T-cell (primary cell): ENCODE measurements at regions not wholly inside any gene's neighbourhood (a gene's known extent, or its start where the extent isn't known, plus 50 kb on each side); places are given as distances from the start of the nearest gene placed in this dataset.

Experiments
- ATAC-seq, 4 experiments: fragments of 200-7000 bp in 3 of 4; fragments of 150-1000 bp in 1 of 4; cut with Tn5 transposase; replicated peaks in 1 of 4; 1 replicate in 3 of 4; 2 replicates in 1 of 4; pipeline ENCODE4 v1.10.0; 2021; ENCODE audit warnings: moderate library complexity in 3 of 4, mild to moderate bottlenecking in 2 of 4, moderate number of reproducible peaks in 1 of 4
- CTCF ChIA-PET, 2 donors: fragments of 300-600 bp; sonication (Branson Sonifier 250); formaldehyde crosslinking; loops; one replicate each; lab custom pipeline; 2022; ENCODE audit warnings: antibody characterized with exemption in 2 of 2; lab: Charles Lee
- POLR2A ChIA-PET, 2 donors: fragments of 300-600 bp; sonication (Branson Sonifier 250); formaldehyde crosslinking; loops; one replicate each; lab custom pipeline; 2022; ENCODE audit warnings: antibody characterized with exemption in 2 of 2; lab: Charles Lee
- DNase-seq, 35 experiments: peaks; one replicate each; pipeline versions ENCODE4 v3.0.0 to v3.0.0-alpha.2; 2013 to 2023
- H3K27ac ChIP-seq: one replicate; pipeline ENCODE4 v1.5.1; 2013; ENCODE audit warnings: low read length
- H3K27me3 ChIP-seq, 2 experiments: replicated peaks in 1 of 2; 1 replicate in 1 of 2; 2 replicates in 1 of 2; pipeline versions ENCODE4 v1.6.1 to v1.7.0; 2013; ENCODE audit warnings: low read length in 1 of 2, mixed read lengths in 1 of 2; ENCODE audit not compliant: control insufficient read depth in 2 of 2, insufficient read depth in 2 of 2; ENCODE audit errors: extremely low read depth in 1 of 2
- H3K36me3 ChIP-seq, 2 donors: 1 replicate in 1 of 2; 2 replicates in 1 of 2; pipeline versions ENCODE4 v1.6.1 to v1.7.0; 2013; ENCODE audit warnings: low read length in 1 of 2; ENCODE audit not compliant: control insufficient read depth in 2 of 2, insufficient read depth in 1 of 2; ENCODE audit errors: extremely low read depth in 1 of 2
- H3K4me1 ChIP-seq, 2 experiments: 1 replicate in 1 of 2; 2 replicates in 1 of 2; pipeline versions ENCODE4 v1.6.1 to v1.7.0; 2013; ENCODE audit warnings: low read length in 2 of 2, mixed read lengths in 1 of 2; ENCODE audit not compliant: insufficient read depth in 2 of 2, control insufficient read depth in 1 of 2; ENCODE audit errors: extremely low read depth in 1 of 2
- H3K4me3 ChIP-seq, 2 donors: 1 replicate in 1 of 2; 2 replicates in 1 of 2; pipeline versions ENCODE4 v1.5.1 to v1.7.0; 2013; ENCODE audit warnings: mild to moderate bottlenecking in 2 of 2, low read length in 1 of 2, moderate library complexity in 1 of 2; ENCODE audit not compliant: control insufficient read depth in 1 of 2; ENCODE audit errors: extremely low read depth in 1 of 2
- H3K9me3 ChIP-seq: 2 replicates; pipeline ENCODE4 v1.7.0; 2013
- H3K27ac Mint-ChIP-seq, 2 donors: one replicate each; pipeline ENCODE4 v1.8.0; 2020 to 2021; ENCODE audit warnings: mild to moderate bottlenecking in 2 of 2, mixed read lengths in 2 of 2
- H3K27me3 Mint-ChIP-seq, 2 donors: one replicate each; pipeline ENCODE4 v1.8.0; 2021 to 2022; ENCODE audit warnings: mixed read lengths in 2 of 2
- H3K36me3 Mint-ChIP-seq: one replicate; pipeline ENCODE4 v1.8.0; 2021; ENCODE audit warnings: mixed read lengths
- H3K4me1 Mint-ChIP-seq, 3 donors: one replicate each; pipeline ENCODE4 v1.8.0; 2020 to 2022; ENCODE audit warnings: mixed read lengths in 3 of 3, mild to moderate bottlenecking in 1 of 3
- H3K4me3 Mint-ChIP-seq, 3 donors: one replicate each; pipeline ENCODE4 v1.8.0; 2020 to 2022; ENCODE audit warnings: mild to moderate bottlenecking in 3 of 3, mixed read lengths in 3 of 3, moderate library complexity in 3 of 3
- H3K9me3 Mint-ChIP-seq, 3 donors: one replicate each; pipeline ENCODE4 v1.8.0; 2020 to 2022; ENCODE audit warnings: mixed read lengths in 3 of 3
- WGBS: methylation state at CpG from one replicate; pipeline ENCODE4 v1.1.5; 2013; ENCODE audit warnings: missing lambda C conversion rate; ENCODE audit not compliant: insufficient coverage; 5-methylcytosine and 5-hydroxymethylcytosine counted together

GRCh38 chr12:78430551-78430950 is 434.0 kb upstream of the SYT1 start:
- Mint-ChIP-seq H3K4me1 (no peaks in the 10 kb centered on the region), H3K36me3 (no peaks in the 10 kb centered on the region), H3K27me3 (no peaks in the 10 kb centered on the region), H3K27ac (no peak overlapping the region), H3K9me3 (peaks cover 24 to 29% (median 27%) of the 10 kb centered on the region in 3 donors), H3K4me3 (no peak overlapping the region)
- H3K36me3 ChIP-seq = no peaks in the 10 kb centered on the region
- POLR2A ChIA-PET = no interaction called here
- no peaks in the 10 kb centered on the region for H3K9me3 ChIP-seq
- no peaks in the 10 kb centered on the region for H3K4me1 ChIP-seq
- CTCF ChIA-PET = no interaction called here
- no peaks in the 10 kb centered on the region for H3K27me3 ChIP-seq
- H3K4me3 ChIP-seq = no peak overlapping the region
- no CpG with 5 or more reads among the region's 2 CpGs for WGBS
- ATAC-seq (no peak), DNase-seq (no peak)
- H3K27ac ChIP-seq = no peak overlapping the region

- CTCF ChIA-PET = no interaction called here
- no peak overlapping the region for H3K4me3 ChIP-seq
- Mint-ChIP-seq H3K27ac (no peak overlapping the region), H3K27me3 (no peaks in the 10 kb centered on the region), H3K36me3 (no peaks in the 10 kb centered on the region), H3K4me1 (no peaks in the 10 kb centered on the region), H3K4me3 (no peak overlapping the region), H3K9me3 (peaks cover 30 to 37% (median 32%) of the 10 kb centered on the region in 3 donors)
- ATAC-seq (no peak), DNase-seq (no peak)
- POLR2A ChIA-PET = no interaction called here
- H3K9me3 ChIP-seq = no peaks in the 10 kb centered on the region
- no peaks in the 10 kb centered on the region for H3K27me3 ChIP-seq
- H3K27ac ChIP-seq = no peak overlapping the region
- no peaks in the 10 kb centered on the region for H3K36me3 ChIP-seq
- no peaks in the 10 kb centered on the region for H3K4me1 ChIP-seq
Measured at GRCh38 chr12:78431931-78432330, 432.6 kb upstream of the SYT1 start.

GRCh38 chr12:78439666-78440065 is 424.9 kb upstream of the SYT1 start:
- Histone ChIP-seq H3K4me1 (no peaks in the 10 kb centered on the region), H3K27ac (no peak overlapping the region), H3K4me3 (no peak overlapping the region), H3K9me3 (no peaks in the 10 kb centered on the region), H3K27me3 (no peaks in the 10 kb centered on the region), H3K36me3 (no peaks in the 10 kb centered on the region)
- H3K9me3 Mint-ChIP-seq = peaks cover 23 to 51% (median 25%) of the 10 kb centered on the region in 3 donors
- no peaks in the 10 kb centered on the region for H3K36me3 Mint-ChIP-seq
- H3K27ac Mint-ChIP-seq = no peak overlapping the region
- no peaks in the 10 kb centered on the region for H3K4me1 Mint-ChIP-seq
- H3K4me3 Mint-ChIP-seq = no peak overlapping the region
- no peak for ATAC-seq
- 75% methylated on average over 5 of the region's 5 CpGs for WGBS
- DNase-seq = no peak
- ChIA-PET POLR2A (no interaction called here), CTCF (no interaction called here)
- H3K27me3 Mint-ChIP-seq = no peaks in the 10 kb centered on the region

- no peak overlapping the region for H3K27ac Mint-ChIP-seq
Measured at GRCh38 chr12:78441737-78442453, 422.7 kb upstream of the SYT1 start.

GRCh38 chr12:78442454-78442801 is 422.1 kb upstream of the SYT1 start:
- H3K4me1 Mint-ChIP-seq = no peaks in the 10 kb centered on the region
- no peaks in the 10 kb centered on the region for H3K27me3 Mint-ChIP-seq
- no peak overlapping the region for H3K4me3 ChIP-seq
- no peak overlapping the region for H3K4me3 Mint-ChIP-seq
- ChIA-PET POLR2A (no interaction called here), CTCF (no interaction called here)
- ATAC-seq (no peak), DNase-seq (no peak)
- no peaks in the 10 kb centered on the region for H3K36me3 Mint-ChIP-seq
- no peaks in the 10 kb centered on the region for H3K36me3 ChIP-seq
- no peak overlapping the region for H3K27ac ChIP-seq
- H3K9me3 Mint-ChIP-seq = peaks cover 10 to 35% (median 14%) of the 10 kb centered on the region in 3 donors
- no peak overlapping the region for H3K27ac Mint-ChIP-seq
- no peaks in the 10 kb centered on the region for H3K4me1 ChIP-seq
- no peaks in the 10 kb centered on the region for H3K9me3 ChIP-seq
- H3K27me3 ChIP-seq = no peaks in the 10 kb centered on the region
- no CpG with 5 or more reads among the region's 1 CpG for WGBS

More at GRCh38 chr12:78441737-78442453, 422.7 kb upstream of the SYT1 start:
- H3K27me3 ChIP-seq = no peaks in the 10 kb centered on the region
- ATAC-seq = no peak
- Mint-ChIP-seq H3K27me3 (no peaks in the 10 kb centered on the region), H3K9me3 (peaks cover 13 to 40% (median 19%) of the 10 kb centered on the region in 3 donors), H3K4me1 (no peaks in the 10 kb centered on the region), H3K4me3 (no peak overlapping the region), H3K36me3 (no peaks in the 10 kb centered on the region)
- no peak overlapping the region for H3K27ac ChIP-seq
- POLR2A ChIA-PET = no interaction called here
- DNase-seq = no peak
- H3K4me1 ChIP-seq = no peaks in the 10 kb centered on the region
- no peaks in the 10 kb centered on the region for H3K9me3 ChIP-seq
- CTCF ChIA-PET = no interaction called here
- 80% methylated on average over 1 of the region's 3 CpGs for WGBS
- no peak overlapping the region for H3K4me3 ChIP-seq
- no peaks in the 10 kb centered on the region for H3K36me3 ChIP-seq

GRCh38 chr12:78446555-78446954 is 418.0 kb upstream of the SYT1 start:
- CTCF ChIA-PET = no interaction called here
- Histone ChIP-seq H3K4me3 (no peak overlapping the region), H3K36me3 (no peaks in the 10 kb centered on the region), H3K27ac (no peak overlapping the region), H3K4me1 (no peaks in the 10 kb centered on the region), H3K9me3 (no peaks in the 10 kb centered on the region), H3K27me3 (no peaks in the 10 kb centered on the region)
- Mint-ChIP-seq H3K27ac (no peak overlapping the region), H3K36me3 (no peaks in the 10 kb centered on the region), H3K4me1 (no peaks in the 10 kb centered on the region), H3K4me3 (no peak overlapping the region), H3K9me3 (peaks cover 2 to 17% (median 9%) of the 10 kb centered on the region in 3 donors), H3K27me3 (no peaks in the 10 kb centered on the region)
- ATAC-seq (no peak), DNase-seq (no peak)
- WGBS = no CpG with 5 or more reads among the region's 2 CpGs
- POLR2A ChIA-PET = no interaction called here

- H3K27me3 ChIP-seq = no peaks in the 10 kb centered on the region
- WGBS = no CpG with 5 or more reads among the region's 1 CpG
- H3K4me1 Mint-ChIP-seq = no peaks in the 10 kb centered on the region
- H3K27ac Mint-ChIP-seq = no peak overlapping the region
- H3K4me1 ChIP-seq = no peaks in the 10 kb centered on the region
- no peak overlapping the region for H3K27ac ChIP-seq
- CTCF ChIA-PET = no interaction called here
- no peak for DNase-seq
- H3K9me3 ChIP-seq = no peaks in the 10 kb centered on the region
- H3K27me3 Mint-ChIP-seq = no peaks in the 10 kb centered on the region
- POLR2A ChIA-PET = no interaction called here
- ATAC-seq = no peak
- no peaks in the 10 kb centered on the region for H3K36me3 ChIP-seq
- H3K36me3 Mint-ChIP-seq = no peaks in the 10 kb centered on the region
- no peak overlapping the region for H3K4me3 ChIP-seq
- peaks cover 2 to 16% (median 9%) of the 10 kb centered on the region in 3 donors for H3K9me3 Mint-ChIP-seq
- no peak overlapping the region for H3K4me3 Mint-ChIP-seq
Measured at GRCh38 chr12:78447373-78447772, 417.2 kb upstream of the SYT1 start.
